Spleen (tissue), 7 donors: ENCODE measurements at regions not wholly inside any gene's neighbourhood (a gene's known extent, or its start where the extent isn't known, plus 50 kb on each side); places are given as distances from the start of the nearest gene placed in this dataset.
"Not testable (repeated sequence)": the region's sequence is repeated elsewhere in the genome, so short reads cannot be mapped to it uniquely, and the experiment has no call there.

ENCODE experiments used
- POLR2A ChIP-seq, 3 donors: fragments of 450-650 bp; IDR thresholded peaks; one replicate each; pipeline ENCODE4 v1.5.1; 2017; ENCODE audit warnings: antibody characterized with exemption in 3 of 3, mild to moderate bottlenecking in 1 of 3
- TF ChIP-seq, protein P1 (sequence below), 11 experiments: fragments of 200-600 bp in 7 of 11; fragments of 450-650 bp in 4 of 11; sonication (generic) in 4 of 11; IDR thresholded peaks in 8 of 11; conservative IDR thresholded peaks in 3 of 11; 1 replicate in 7 of 11; 2 replicates in 4 of 11; pipeline versions ENCODE4 v1.4.0 to v1.8.0; 2016 to 2021; ENCODE audit warnings: antibody characterized with exemption in 11 of 11, inconsistent platforms in 4 of 11, mild to moderate bottlenecking in 1 of 11
- donor health status: DM: no; HTN: no; CAD: no; lungs with moderate emphysema.
- donor health status: DM: no; HTN: no; CAD: no.
- donor health status: DM: no; HTN: no; CAD: no.

DNA sequence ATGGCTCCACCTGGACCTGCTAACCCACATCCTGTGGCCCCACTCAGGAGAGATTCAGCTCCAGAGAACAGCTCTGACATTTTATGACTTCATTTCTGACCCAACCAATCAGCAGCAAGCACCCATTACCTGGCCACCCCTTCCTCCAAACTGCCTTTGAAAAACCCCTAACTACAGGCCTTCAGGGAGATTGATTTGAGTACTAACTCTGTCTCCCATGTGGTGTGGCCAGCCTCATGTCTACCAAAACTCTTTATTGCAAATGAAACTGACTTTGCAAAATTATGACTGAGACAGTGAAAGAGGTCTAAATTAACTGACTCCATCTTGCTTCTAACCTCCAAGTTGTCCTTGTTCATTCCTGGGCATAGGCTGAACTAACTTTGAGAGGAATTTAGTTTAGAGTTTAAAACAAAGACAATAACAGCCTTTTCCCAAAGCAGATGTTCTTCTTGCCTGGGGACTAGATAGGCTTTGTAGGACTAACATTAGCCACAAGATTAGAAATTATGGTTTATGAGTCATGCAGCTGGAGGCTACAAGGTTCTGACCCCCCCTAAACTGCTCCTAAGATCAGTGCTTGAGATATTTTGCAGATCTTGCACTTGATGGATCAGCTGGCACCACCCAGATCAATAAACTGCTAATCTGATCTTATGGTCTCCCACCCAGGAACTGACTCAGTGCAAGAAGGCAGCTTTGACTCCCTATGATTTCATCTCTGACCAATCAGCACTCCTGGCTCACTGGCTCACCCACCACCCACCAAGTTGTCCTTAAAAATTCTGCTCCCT is 508.2 kb downstream of the RPIA start:
- TF ChIP-seq, protein P1, sequence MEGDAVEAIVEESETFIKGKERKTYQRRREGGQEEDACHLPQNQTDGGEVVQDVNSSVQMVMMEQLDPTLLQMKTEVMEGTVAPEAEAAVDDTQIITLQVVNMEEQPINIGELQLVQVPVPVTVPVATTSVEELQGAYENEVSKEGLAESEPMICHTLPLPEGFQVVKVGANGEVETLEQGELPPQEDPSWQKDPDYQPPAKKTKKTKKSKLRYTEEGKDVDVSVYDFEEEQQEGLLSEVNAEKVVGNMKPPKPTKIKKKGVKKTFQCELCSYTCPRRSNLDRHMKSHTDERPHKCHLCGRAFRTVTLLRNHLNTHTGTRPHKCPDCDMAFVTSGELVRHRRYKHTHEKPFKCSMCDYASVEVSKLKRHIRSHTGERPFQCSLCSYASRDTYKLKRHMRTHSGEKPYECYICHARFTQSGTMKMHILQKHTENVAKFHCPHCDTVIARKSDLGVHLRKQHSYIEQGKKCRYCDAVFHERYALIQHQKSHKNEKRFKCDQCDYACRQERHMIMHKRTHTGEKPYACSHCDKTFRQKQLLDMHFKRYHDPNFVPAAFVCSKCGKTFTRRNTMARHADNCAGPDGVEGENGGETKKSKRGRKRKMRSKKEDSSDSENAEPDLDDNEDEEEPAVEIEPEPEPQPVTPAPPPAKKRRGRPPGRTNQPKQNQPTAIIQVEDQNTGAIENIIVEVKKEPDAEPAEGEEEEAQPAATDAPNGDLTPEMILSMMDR (IDR thresholded peaks at IDR 0.05 in 8 of 11, conservative IDR thresholded peaks at IDR 0.05 in 3 of 11): not testable (repeated sequence)
- not testable (repeated sequence) for TF ChIP-seq POLR2A (IDR thresholded peaks at IDR 0.05)
